Spleen (tissue), 7 donors: ENCODE measurements at regions not wholly inside any gene's neighbourhood (a gene's known extent, or its start where the extent isn't known, plus 50 kb on each side); places are given as distances from the start of the nearest gene placed in this dataset.

Experiments used
- POLR2A ChIP-seq, 3 donors: fragments of 450-650 bp; IDR thresholded peaks; one replicate each; pipeline ENCODE4 v1.5.1; 2017; ENCODE audit warnings: antibody characterized with exemption in 3 of 3, mild to moderate bottlenecking in 1 of 3
- POLR2AphosphoS5 ChIP-seq, 3 donors: sonication (generic); formaldehyde crosslinking; IDR thresholded peaks; one replicate each; pipeline ENCODE4 v1.5.1; 2017; ENCODE audit warnings: antibody characterized with exemption in 3 of 3
- TF ChIP-seq, protein P1 (sequence below), 11 experiments: fragments of 200-600 bp in 7 of 11; fragments of 450-650 bp in 4 of 11; sonication (generic) in 4 of 11; IDR thresholded peaks in 8 of 11; conservative IDR thresholded peaks in 3 of 11; 1 replicate in 7 of 11; 2 replicates in 4 of 11; pipeline versions ENCODE4 v1.4.0 to v1.8.0; 2016 to 2021; ENCODE audit warnings: antibody characterized with exemption in 11 of 11, inconsistent platforms in 4 of 11, mild to moderate bottlenecking in 1 of 11
- donor health status: DM: no; HTN: no; CAD: no; lungs with moderate emphysema.
- donor health status: DM: no; HTN: no; CAD: no.
- donor health status: DM: no; HTN: no; CAD: no.

GRCh38 chr3:195017151-195017550 is 253.8 kb downstream of the XXYLT1 start:
- TF ChIP-seq POLR2A (IDR thresholded peaks at IDR 0.05) (no peak), POLR2AphosphoS5 (IDR thresholded peaks at IDR 0.05) (no peak)
- TF ChIP-seq, protein P1, sequence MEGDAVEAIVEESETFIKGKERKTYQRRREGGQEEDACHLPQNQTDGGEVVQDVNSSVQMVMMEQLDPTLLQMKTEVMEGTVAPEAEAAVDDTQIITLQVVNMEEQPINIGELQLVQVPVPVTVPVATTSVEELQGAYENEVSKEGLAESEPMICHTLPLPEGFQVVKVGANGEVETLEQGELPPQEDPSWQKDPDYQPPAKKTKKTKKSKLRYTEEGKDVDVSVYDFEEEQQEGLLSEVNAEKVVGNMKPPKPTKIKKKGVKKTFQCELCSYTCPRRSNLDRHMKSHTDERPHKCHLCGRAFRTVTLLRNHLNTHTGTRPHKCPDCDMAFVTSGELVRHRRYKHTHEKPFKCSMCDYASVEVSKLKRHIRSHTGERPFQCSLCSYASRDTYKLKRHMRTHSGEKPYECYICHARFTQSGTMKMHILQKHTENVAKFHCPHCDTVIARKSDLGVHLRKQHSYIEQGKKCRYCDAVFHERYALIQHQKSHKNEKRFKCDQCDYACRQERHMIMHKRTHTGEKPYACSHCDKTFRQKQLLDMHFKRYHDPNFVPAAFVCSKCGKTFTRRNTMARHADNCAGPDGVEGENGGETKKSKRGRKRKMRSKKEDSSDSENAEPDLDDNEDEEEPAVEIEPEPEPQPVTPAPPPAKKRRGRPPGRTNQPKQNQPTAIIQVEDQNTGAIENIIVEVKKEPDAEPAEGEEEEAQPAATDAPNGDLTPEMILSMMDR (IDR thresholded peaks at IDR 0.05 in 8 of 11, conservative IDR thresholded peaks at IDR 0.05 in 3 of 11): no peak
